Liver (tissue), 3 donors: ENCODE measurements at regions not wholly inside any gene's neighbourhood (a gene's known extent, or its start where the extent isn't known, plus 50 kb on each side); places are given as distances from the start of the nearest gene placed in this dataset.

Experiments
- YY1 ChIP-seq: IDR thresholded peaks from 2 replicates; pipeline ENCODE4 v1.6.1; 2016; ENCODE audit warnings: antibody characterized with exemption, mild to moderate bottlenecking
- TF ChIP-seq, protein P1 (sequence below): fragments of 150-350 bp; IDR thresholded peaks from 2 replicates; pipeline ENCODE4 v1.5.1; 2017; ENCODE audit warnings: improper control_type of control experiment, low read depth, low read length; ENCODE audit not compliant: missing input control
- TF ChIP-seq, protein P2 (sequence below): IDR thresholded peaks from 2 replicates; pipeline ENCODE4 v1.6.1; 2016; ENCODE audit warnings: antibody characterized with exemption
- donor health status: healthy.
- donor health status: healthy.

GRCh38 chr20:60430516-60431001 is 472.3 kb downstream of the CDH26 start:
- TF ChIP-seq, protein P1, sequence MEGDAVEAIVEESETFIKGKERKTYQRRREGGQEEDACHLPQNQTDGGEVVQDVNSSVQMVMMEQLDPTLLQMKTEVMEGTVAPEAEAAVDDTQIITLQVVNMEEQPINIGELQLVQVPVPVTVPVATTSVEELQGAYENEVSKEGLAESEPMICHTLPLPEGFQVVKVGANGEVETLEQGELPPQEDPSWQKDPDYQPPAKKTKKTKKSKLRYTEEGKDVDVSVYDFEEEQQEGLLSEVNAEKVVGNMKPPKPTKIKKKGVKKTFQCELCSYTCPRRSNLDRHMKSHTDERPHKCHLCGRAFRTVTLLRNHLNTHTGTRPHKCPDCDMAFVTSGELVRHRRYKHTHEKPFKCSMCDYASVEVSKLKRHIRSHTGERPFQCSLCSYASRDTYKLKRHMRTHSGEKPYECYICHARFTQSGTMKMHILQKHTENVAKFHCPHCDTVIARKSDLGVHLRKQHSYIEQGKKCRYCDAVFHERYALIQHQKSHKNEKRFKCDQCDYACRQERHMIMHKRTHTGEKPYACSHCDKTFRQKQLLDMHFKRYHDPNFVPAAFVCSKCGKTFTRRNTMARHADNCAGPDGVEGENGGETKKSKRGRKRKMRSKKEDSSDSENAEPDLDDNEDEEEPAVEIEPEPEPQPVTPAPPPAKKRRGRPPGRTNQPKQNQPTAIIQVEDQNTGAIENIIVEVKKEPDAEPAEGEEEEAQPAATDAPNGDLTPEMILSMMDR, result no peak
- TF ChIP-seq, protein P2, sequence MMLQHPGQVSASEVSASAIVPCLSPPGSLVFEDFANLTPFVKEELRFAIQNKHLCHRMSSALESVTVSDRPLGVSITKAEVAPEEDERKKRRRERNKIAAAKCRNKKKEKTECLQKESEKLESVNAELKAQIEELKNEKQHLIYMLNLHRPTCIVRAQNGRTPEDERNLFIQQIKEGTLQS, result no peak
- TF ChIP-seq YY1, result no peak
